SU-DHL-6 (cell line): ENCODE measurements at regions not wholly inside any gene's neighbourhood (a gene's known extent, or its start where the extent isn't known, plus 50 kb on each side); places are given as distances from the start of the nearest gene placed in this dataset.

Experiments
- H2AFZ ChIP-seq: fragments of 200-600 bp; sonication (generic); 2 replicates; pipeline ENCODE4 v1.6.1; 2014; ENCODE audit warnings: low read depth, mild to moderate bottlenecking, moderate library complexity, mixed read lengths, antibody characterized with exemption, low read length; ENCODE audit not compliant: severe bottlenecking
- H3F3A ChIP-seq: fragments of 200-600 bp; shearing (Covaris generic); 2 replicates; pipeline ENCODE4 v1.6.0; 2016; ENCODE audit warnings: antibody characterized with exemption, mild to moderate bottlenecking; ENCODE audit not compliant: insufficient read depth
- H3K27ac ChIP-seq: fragments of 200-600 bp; sonication (generic); 2 replicates; pipeline ENCODE4 v1.5.1; 2016; ENCODE audit warnings: low read depth, mild to moderate bottlenecking, low read length, moderate library complexity, mixed read lengths
- H3K27me3 ChIP-seq: fragments of 200-600 bp; sonication (generic), shearing (Covaris generic); 2 replicates; pipeline ENCODE4 v1.6.0; 2014; ENCODE audit warnings: mild to moderate bottlenecking, low read length
- H3K36me3 ChIP-seq: fragments of 200-600 bp; sonication (generic); 2 replicates; pipeline ENCODE4 v1.6.1; 2014; ENCODE audit warnings: mild to moderate bottlenecking, low read length, mixed read lengths
- H3K4me2 ChIP-seq: fragments of 300-600, 200-600 bp; shearing (Covaris generic), sonication (generic); 2 replicates; pipeline ENCODE4 v1.6.0; 2014; ENCODE audit warnings: low read length, low read depth, mild to moderate bottlenecking; ENCODE audit not compliant: poor library complexity, severe bottlenecking
- H3K4me3 ChIP-seq: fragments of 200-600 bp; sonication (generic); 2 replicates; pipeline ENCODE4 v1.5.1; 2014; ENCODE audit warnings: antibody characterized with exemption, low read length, mild to moderate bottlenecking, mixed read lengths; ENCODE audit not compliant: insufficient read depth, poor library complexity, severe bottlenecking
- H3K79me2 ChIP-seq: fragments of 200-600 bp; sonication (generic); 2 replicates; pipeline ENCODE4 v1.6.1; 2014; ENCODE audit warnings: mild to moderate bottlenecking, low read length, moderate library complexity; ENCODE audit not compliant: insufficient read depth
- H3K9ac ChIP-seq: fragments of 200-600 bp; sonication (generic); 2 replicates; pipeline ENCODE4 v1.7.0; 2014; ENCODE audit warnings: mild to moderate bottlenecking, low read length
- H3K9me2 ChIP-seq: fragments of 200-600 bp; sonication (generic); replicated peaks from 2 replicates; pipeline ENCODE4 v1.6.1; 2014; ENCODE audit warnings: low read length; ENCODE audit not compliant: insufficient read depth
- H3K9me3 ChIP-seq: fragments of 200-600 bp; sonication (generic); 2 replicates; pipeline ENCODE4 v1.6.1; 2014; ENCODE audit warnings: low read length, mixed read lengths; ENCODE audit not compliant: insufficient read depth
- H4K20me1 ChIP-seq: fragments of 200-600 bp; sonication (generic); 2 replicates; pipeline ENCODE4 v1.6.1; 2014; ENCODE audit warnings: low read depth, mild to moderate bottlenecking, antibody characterized with exemption, low read length, moderate library complexity, mixed read lengths
- EZH2phosphoT487 ChIP-seq: fragments of 200-600 bp; sonication (generic), shearing (Covaris generic); conservative IDR thresholded peaks from 2 replicates; pipeline ENCODE4 v1.6.1; 2018; ENCODE audit warnings: mild to moderate bottlenecking, antibody characterized with exemption, low read length, moderate library complexity, mixed read lengths
- TF ChIP-seq, protein P1 (sequence below): fragments of 200-600 bp; sonication (generic); IDR thresholded peaks from one replicate; pipeline ENCODE4 v1.5.1; 2017; ENCODE audit warnings: antibody characterized with exemption, mild to moderate bottlenecking, low read length, moderate library complexity; ENCODE audit not compliant: insufficient read depth, poor library complexity, severe bottlenecking

GRCh38 chr10:6657196-6657595 lies 77.1 kb upstream of the PRKCQ start:
- H3K36me3 ChIP-seq: no peaks in the 10 kb centered on the region
- no peak for TF ChIP-seq EZH2phosphoT487
- TF ChIP-seq, protein P1, sequence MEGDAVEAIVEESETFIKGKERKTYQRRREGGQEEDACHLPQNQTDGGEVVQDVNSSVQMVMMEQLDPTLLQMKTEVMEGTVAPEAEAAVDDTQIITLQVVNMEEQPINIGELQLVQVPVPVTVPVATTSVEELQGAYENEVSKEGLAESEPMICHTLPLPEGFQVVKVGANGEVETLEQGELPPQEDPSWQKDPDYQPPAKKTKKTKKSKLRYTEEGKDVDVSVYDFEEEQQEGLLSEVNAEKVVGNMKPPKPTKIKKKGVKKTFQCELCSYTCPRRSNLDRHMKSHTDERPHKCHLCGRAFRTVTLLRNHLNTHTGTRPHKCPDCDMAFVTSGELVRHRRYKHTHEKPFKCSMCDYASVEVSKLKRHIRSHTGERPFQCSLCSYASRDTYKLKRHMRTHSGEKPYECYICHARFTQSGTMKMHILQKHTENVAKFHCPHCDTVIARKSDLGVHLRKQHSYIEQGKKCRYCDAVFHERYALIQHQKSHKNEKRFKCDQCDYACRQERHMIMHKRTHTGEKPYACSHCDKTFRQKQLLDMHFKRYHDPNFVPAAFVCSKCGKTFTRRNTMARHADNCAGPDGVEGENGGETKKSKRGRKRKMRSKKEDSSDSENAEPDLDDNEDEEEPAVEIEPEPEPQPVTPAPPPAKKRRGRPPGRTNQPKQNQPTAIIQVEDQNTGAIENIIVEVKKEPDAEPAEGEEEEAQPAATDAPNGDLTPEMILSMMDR: no peak
- H3K27ac ChIP-seq: no peak overlapping the region
- no peaks in the 10 kb centered on the region for H4K20me1 ChIP-seq
- H3K9ac ChIP-seq: no peak overlapping the region
- no peak overlapping the region for H2AFZ ChIP-seq
- no peak overlapping the region for H3K4me3 ChIP-seq
- H3K27me3 ChIP-seq: no peaks in the 10 kb centered on the region
- no peaks in the 10 kb centered on the region for H3F3A ChIP-seq
- H3K4me2 ChIP-seq: no peak overlapping the region
- H3K9me2 ChIP-seq: no peaks in the 10 kb centered on the region
- H3K79me2 ChIP-seq: no peaks in the 10 kb centered on the region
- H3K9me3 ChIP-seq: no peaks in the 10 kb centered on the region

DNA sequence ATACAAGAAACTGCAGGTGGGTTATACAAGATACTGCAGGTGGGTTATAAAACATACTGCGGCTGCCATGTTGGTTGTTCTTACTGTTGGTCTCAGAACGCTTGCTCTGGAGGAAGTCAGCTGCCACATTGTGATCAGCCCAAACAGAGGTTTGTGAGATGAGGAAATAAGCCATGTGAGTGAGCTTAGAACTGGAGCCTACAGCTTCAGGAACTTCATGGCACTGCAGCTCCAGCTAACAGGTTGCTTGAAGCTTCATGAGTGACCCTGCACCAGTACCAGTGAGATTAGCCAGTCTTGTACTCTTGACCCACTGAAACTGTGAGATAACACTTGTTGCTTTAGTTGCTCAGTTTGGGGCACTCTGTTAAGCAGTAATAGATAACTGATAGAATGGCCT lies 74.5 kb upstream of the PRKCQ start:
- no peaks in the 10 kb centered on the region for H3K27me3 ChIP-seq
- TF ChIP-seq, protein P1: no peak
- TF ChIP-seq EZH2phosphoT487: no peak
- H2AFZ ChIP-seq: no peak overlapping the region
- no peaks in the 10 kb centered on the region for H3F3A ChIP-seq
- no peaks in the 10 kb centered on the region for H4K20me1 ChIP-seq
- no peak overlapping the region for H3K4me2 ChIP-seq
- H3K27ac ChIP-seq: no peak overlapping the region
- no peaks in the 10 kb centered on the region for H3K36me3 ChIP-seq
- no peak overlapping the region for H3K9ac ChIP-seq
- no peaks in the 10 kb centered on the region for H3K9me3 ChIP-seq
- no peaks in the 10 kb centered on the region for H3K9me2 ChIP-seq
- H3K79me2 ChIP-seq: no peaks in the 10 kb centered on the region
- H3K4me3 ChIP-seq: no peak overlapping the region

GRCh38 chr10:6650586-6650985 lies 70.5 kb upstream of the PRKCQ start:
- H3K9me2 ChIP-seq: no peaks in the 10 kb centered on the region
- H3K27me3 ChIP-seq: no peaks in the 10 kb centered on the region
- TF ChIP-seq, protein P1: no peak
- no peak for TF ChIP-seq EZH2phosphoT487
- no peaks in the 10 kb centered on the region for H3K36me3 ChIP-seq
- H3K79me2 ChIP-seq: no peaks in the 10 kb centered on the region
- no peaks in the 10 kb centered on the region for H4K20me1 ChIP-seq
- no peak overlapping the region for H3K4me3 ChIP-seq
- no peak overlapping the region for H3K27ac ChIP-seq
- H3F3A ChIP-seq: no peaks in the 10 kb centered on the region
- H3K4me2 ChIP-seq: no peak overlapping the region
- H2AFZ ChIP-seq: no peak overlapping the region
- H3K9me3 ChIP-seq: no peaks in the 10 kb centered on the region
- no peak overlapping the region for H3K9ac ChIP-seq

DNA sequence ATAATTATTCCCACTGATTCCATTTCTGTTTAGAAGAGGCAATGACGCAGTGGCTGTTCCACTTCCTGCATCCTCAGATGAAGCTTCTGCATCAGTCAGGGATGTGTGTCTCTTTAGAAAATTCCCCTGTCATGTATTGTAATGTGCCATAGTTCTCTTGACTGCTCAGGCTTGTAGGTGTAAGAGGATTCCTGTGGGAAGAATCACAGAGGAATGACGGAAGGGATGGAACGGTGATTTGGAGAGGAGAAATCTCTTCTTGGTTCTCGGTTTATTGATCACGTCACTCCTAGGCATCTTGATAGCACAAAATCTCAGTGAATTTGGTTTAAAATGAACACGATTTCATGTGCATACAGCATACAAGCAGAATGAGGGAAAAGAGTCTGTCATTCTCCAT lies 69.8 kb upstream of the PRKCQ start:
- Histone ChIP-seq H3F3A (no peaks in the 10 kb centered on the region), H3K9me3 (no peaks in the 10 kb centered on the region), H2AFZ (no peak overlapping the region), H3K4me3 (no peak overlapping the region), H3K9ac (no peak overlapping the region), H3K27me3 (no peaks in the 10 kb centered on the region), H3K4me2 (no peak overlapping the region), H4K20me1 (no peaks in the 10 kb centered on the region), H3K27ac (no peak overlapping the region), H3K79me2 (no peaks in the 10 kb centered on the region), H3K9me2 (no peaks in the 10 kb centered on the region), H3K36me3 (no peaks in the 10 kb centered on the region)
- TF ChIP-seq, protein P1: no peak
- TF ChIP-seq EZH2phosphoT487: no peak
